HG03135 (cell line): ENCODE measurements at regions not wholly inside any gene's neighbourhood (a gene's known extent, or its start where the extent isn't known, plus 50 kb on each side); places are given as distances from the start of the nearest gene placed in this dataset.
A peak's percentile ranks its signal among the peaks of the same experiment; 100 is the strongest.

ENCODE experiments used
- ATAC-seq: cut with Tn5 transposase; IDR thresholded peaks from one replicate; pipeline ENCODE4 v1.9.1; 2021; ENCODE audit warnings: mild to moderate bottlenecking, moderate library complexity; ENCODE audit not compliant: unreplicated experiment

GRCh38 chr9:108526518-108526917 lies 329.3 kb downstream of the ACTL7B start:
- ATAC-seq: no peak

GRCh38 chr9:108525186-108525585 lies 330.6 kb downstream of the ACTL7B start:
- ATAC-seq: no peak

- ATAC-seq: no peak
Measured at GRCh38 chr9:108521063-108521590, 334.7 kb downstream of the ACTL7B start.

- ATAC-seq: no peak
Measured at GRCh38 chr9:108519437-108519836, 336.3 kb downstream of the ACTL7B start.

GRCh38 chr9:108517651-108518365 lies 338.0 kb downstream of the ACTL7B start:
- ATAC-seq: no peak

GRCh38 chr9:108516391-108516790 lies 339.4 kb downstream of the ACTL7B start:
- no peak for ATAC-seq

GRCh38 chr9:108515856-108516255 lies 339.9 kb downstream of the ACTL7B start:
- ATAC-seq: no peak

- no peak for ATAC-seq
Measured at GRCh38 chr9:108512426-108513173, 343.2 kb downstream of the ACTL7B start.

GRCh38 chr9:108511307-108511706 lies 344.5 kb downstream of the ACTL7B start:
- ATAC-seq: no peak

- ATAC-seq: no peak
Measured at GRCh38 chr9:108496846-108497245, 358.9 kb downstream of the ACTL7B start.

GRCh38 chr9:108489567-108489966 lies 366.2 kb downstream of the ACTL7B start:
- no peak for ATAC-seq

- no peak for ATAC-seq
Measured at GRCh38 chr9:108486831-108487230, 369.0 kb downstream of the ACTL7B start.

- no peak for ATAC-seq
Measured at GRCh38 chr9:108484468-108484867, 371.3 kb downstream of the ACTL7B start.

- ATAC-seq: no peak
Measured at GRCh38 chr9:108483676-108484075, 372.1 kb downstream of the ACTL7B start.

GRCh38 chr9:108479989-108480652 lies 375.7 kb downstream of the ACTL7B start:
- no peak for ATAC-seq

- ATAC-seq: peak; percentile 70
Measured at GRCh38 chr9:108478431-108479332, 377.1 kb downstream of the ACTL7B start.

- no peak for ATAC-seq
Measured at GRCh38 chr9:108477529-108478006, 378.2 kb downstream of the ACTL7B start.

GRCh38 chr9:108476574-108476973 lies 379.2 kb downstream of the ACTL7B start:
- no peak for ATAC-seq

- ATAC-seq: no peak
Measured at GRCh38 chr9:108475813-108476212, 380.0 kb downstream of the ACTL7B start.

- no peak for ATAC-seq
Measured at GRCh38 chr9:108474356-108474755, 381.4 kb downstream of the ACTL7B start.
